COLO668 (cell line): ENCODE measurements at regions not wholly inside any gene's neighbourhood (a gene's known extent, or its start where the extent isn't known, plus 50 kb on each side); places are given as distances from the start of the nearest gene placed in this dataset.
A peak's percentile ranks its signal among the peaks of the same experiment; 100 is the strongest.

Experiments
- DNase-seq: peaks from one replicate; lab custom pipeline; 2025; ENCODE audit not compliant: unreplicated experiment; lab: John Stamatoyannopoulos, UW

DNA sequence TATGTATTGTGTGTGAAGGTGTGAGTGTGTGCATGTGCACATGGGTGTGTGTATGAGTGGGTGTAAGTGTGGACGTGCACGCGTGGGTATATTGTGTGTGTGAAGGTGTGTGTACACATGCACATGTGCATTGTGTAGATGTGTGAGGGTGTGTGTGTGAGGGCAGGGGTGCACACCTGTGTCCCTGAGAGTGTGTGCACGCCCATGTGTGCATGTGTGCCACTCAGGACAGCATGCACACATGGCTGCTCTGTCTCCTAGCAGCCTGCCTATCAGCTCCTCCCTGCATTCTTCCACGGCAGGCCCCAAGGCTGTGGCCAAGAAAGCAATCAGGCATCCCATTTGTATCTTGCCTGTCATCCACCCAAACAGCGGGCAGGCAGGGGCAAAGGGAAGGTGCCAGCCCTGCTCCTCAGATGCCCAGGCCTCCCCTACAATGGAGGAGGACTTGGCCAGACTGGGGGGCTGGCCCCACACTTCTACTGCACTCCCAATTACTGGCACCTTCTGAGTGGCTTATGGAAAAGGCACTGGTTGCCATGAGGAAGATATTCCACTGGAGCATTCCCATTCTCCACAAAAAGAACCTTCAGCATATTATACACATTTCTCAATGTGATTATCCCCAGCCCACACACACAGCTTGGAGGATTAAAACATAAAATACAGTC is 380.4 kb upstream of the ZMIZ1 start:
- no peak for DNase-seq

DNA sequence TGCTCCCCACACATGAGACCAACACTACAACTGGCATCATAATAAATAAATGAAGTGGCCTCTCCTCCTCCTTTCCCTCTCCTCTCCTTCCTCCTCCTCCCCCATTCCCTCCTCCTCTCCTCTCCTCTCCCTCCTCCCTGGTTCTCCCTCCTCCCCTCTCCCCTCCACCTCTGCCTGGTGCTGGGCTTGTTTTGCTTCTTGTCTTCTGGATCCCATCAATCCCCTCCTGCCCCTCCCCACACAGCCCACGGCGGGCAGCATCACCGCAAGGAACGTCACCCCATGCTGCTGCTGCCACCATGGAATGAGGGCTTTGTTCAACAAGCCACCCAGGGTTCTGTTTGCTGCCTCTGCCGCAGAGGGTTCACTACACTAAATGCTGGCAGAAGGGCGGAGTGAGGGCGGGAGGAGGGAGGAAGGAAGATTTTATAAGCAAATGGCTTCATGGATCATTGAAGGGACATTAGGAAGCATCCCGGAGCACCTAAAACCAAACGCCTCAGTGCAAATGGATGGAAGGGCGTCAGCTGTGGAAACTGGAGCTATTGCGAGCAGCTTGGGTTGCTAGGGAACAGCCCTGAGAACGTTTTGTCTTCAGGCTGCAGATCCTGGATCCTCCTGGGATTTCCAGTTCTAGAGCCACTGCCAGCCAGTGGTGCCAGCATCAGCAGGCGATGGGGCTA is 379.7 kb upstream of the ZMIZ1 start:
- DNase-seq = peak; percentile 44

DNA sequence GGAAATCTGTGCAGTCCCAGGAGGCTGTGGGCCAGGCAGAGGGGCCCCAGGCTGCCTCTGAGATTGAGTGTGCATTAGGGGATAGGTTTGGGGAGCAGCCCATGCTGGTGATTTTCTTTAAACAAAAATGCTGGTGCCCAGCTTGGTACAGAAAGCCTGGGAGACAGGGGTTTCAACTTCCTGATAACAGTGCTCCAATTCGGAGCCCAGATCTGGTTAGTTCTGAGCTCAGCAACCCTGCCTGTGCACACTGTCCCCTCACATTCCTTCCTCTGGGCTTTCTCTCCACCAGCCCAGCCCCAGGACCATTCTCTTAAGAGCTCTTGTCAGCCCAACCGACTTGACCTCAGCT is 379.2 kb upstream of the ZMIZ1 start:
- DNase-seq = no peak

DNA sequence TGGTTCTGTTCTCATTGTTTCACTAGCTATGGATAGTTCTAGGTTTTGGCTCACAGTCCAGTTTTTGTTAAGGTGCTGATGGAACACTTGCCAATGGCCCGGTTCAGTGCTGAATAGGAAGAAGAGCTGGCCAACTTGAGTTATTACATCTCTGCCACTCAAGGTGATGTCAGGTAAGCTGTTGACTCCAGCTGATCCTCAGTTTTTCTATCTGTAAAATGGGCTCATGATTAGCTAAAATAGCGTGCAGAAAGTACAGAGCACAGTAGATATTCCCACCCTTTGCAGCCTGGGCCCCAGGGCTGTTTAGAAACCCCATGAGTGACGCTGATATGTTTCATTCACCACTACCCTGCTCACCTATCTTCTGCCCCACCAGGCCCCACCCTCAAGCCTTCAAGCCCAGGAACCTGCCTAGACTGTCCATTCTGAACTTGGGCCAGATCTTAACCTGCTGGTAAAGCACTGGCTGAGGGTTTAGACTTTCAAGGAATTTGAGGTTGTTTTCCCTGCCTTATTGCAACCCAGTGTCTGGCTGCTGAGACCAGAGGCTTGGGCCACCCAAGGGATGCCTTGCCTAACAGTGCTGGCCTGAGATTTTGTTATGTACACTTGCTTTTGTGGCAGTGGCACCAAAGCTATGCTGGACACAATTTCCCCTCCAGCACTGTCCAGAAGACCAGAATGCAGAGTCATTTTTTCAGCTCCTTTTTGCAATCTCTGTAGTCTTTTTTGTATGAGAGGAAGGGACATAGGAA is 378.2 kb upstream of the ZMIZ1 start:
- no peak for DNase-seq

DNA sequence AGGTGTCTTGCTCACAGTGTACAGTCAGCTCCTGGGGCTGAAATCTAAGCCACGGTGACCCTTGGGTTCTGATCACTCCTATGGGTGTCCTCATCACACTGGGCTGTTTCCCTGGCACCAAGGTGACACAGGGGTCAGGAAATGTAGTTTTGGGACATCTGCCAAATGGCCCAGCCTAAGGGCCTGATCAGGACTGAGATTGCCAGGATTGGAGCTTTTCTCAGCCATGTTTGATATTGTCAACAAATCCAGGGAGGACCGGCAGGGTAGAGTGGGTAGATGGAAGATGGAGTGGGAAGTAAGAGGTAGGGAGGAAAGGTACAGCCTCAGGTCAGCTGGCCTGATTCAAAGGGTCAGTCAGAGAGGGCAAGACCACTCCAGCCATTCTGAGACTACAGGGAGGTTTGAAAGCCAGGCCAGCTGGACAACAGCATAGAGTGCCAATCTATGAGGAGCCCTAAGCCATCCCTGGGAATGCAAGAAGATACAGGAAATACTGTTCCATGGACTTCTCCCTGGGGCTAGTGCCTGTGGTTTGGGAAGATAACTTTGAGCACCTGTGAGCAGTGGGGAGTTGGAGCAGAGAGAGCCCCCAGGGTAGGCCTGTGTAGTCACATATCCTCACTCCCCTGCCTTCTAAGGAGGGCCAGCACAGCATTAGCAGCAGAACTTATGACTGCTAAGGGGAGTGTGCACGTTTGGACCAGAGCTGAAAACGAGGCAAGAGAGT is 377.3 kb upstream of the ZMIZ1 start:
- DNase-seq = no peak

DNA sequence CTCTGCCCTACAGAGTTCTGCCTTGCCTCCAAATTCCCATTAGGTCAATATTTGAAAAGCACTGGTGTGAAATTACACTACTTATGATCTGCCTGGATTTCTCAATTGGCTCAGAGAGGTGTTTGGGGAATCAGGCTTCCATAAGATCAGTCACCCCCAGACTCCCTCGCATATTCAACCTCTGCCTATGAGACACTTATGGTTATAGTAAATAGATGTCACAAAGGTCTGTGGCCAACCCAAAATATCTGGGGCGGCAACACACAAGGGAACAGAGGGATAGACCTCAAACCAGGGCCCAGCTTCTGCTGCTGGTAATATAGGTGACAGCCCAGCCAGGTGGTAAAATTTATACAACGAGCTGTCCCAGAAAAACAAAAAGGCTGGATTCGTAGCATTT is 376.7 kb upstream of the ZMIZ1 start:
- DNase-seq = no peak

DNA sequence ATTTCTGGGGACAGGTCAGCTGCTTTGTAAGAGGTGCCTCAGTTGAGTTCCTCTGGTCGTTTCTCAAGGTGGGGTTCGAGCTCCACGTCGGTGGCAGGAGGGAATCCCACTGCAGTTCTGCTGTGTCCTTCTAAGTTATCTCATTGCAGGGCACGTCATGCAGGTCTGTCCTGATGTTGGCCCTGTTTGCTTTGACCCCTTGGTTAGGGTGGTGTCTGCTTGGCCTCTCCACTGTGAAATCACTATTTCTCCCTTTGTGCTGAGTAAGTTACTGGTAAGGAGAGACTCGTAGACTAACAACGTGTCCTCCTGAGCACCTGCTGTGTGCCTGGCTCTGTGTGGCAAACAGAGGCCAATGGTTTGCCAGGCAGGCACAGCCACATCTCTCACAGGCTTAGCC is 372.9 kb upstream of the ZMIZ1 start:
- no peak for DNase-seq

DNA sequence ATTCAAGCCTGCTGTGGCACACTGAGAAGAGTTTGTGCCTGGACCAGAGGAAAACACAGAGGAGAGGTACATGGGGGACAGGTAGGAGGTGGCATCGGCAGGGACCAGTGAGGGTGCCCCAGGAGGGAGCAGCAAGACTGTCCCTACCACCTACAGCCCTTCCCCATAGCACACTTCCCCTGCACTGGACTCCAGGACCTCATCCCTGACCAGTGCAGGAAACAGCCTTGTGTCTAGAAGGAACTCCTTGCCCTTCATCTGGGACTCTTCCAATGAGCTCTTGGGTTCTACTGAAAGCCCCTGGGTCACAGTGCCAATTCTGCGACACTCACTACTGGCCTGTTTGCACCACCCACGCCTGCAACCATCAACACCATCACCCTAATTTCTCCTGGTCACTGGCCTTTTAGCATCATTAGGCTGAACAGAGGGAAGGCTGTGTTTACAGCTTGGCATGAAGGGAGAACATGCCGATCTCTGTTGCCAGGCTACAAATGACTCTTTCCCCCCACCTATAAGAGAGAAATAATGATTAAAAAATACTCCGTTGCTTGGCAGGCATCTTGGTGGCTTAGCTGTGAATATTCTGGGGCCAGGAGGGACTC is 371.9 kb upstream of the ZMIZ1 start:
- DNase-seq = no peak

DNA sequence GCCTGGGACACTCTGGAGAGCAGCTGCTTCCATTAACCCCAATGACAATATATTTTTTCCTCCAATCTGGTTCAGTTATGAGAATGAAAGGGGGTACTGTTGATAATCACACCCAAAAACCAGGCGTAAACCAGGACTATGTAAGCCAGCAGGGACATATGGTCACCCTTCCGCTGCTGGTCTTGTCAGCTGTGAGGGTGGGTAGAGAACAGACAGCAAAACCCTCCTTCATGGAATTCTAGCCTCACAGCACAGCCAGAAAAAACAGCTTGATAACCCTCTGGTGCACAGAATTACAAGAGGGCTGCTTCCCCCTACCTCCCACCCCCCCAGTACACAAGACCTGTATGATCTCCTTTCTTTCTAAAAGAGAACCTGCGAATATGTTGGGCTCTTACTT is 368.8 kb upstream of the ZMIZ1 start:
- no peak for DNase-seq

DNA sequence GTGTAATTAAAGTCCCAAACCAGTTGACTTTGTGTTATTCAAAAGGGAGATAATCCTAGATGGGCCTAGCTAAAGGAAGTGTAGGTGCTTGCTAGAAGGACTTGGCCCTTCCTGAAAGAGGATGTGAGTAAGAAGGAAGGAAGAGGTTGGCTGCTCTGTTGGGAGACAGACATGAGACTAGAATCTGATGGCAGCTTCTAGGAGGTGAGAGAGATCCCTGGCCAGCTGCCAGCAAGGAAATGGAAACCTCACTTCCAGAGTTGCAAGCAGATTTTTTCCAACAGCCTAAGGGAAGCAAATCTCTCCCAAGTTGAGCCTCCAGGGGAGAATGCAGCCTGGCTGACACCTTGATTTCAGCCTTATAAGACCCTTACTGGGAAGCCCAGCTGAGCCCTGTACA is 368.4 kb upstream of the ZMIZ1 start:
- DNase-seq = no peak

DNA sequence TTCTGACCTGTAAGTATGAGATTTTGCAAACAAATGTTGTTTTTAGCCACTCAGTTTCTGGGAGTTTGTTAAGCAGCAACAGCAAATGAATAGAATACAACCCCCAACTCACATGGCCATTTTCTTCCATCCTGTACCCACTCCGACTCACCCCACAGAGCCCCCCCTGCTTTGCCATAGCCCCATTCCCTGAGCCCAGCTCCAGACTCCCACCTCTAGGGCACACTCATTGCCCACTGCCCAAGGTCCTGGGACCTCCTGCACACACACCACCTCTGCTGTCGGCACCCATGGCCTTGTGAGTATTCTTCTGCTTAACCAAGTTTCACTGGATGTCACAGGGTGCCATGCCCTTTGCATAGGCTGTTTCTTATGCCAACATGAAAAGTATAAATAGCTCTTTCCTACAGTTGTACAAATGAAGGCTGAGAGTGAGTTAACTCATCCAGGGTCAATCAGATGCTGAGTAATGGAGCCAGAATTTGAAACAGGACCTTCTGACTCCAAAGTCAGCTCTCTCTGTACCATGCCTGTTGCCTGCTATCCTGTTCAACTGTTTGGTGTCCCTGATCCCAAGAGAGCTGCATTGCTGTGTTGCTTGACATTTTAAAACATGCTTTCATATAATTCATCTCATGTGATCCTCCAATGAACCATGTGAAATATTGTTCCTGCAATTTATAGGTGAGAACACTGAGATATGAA is 367.8 kb upstream of the ZMIZ1 start:
- no peak for DNase-seq

DNA sequence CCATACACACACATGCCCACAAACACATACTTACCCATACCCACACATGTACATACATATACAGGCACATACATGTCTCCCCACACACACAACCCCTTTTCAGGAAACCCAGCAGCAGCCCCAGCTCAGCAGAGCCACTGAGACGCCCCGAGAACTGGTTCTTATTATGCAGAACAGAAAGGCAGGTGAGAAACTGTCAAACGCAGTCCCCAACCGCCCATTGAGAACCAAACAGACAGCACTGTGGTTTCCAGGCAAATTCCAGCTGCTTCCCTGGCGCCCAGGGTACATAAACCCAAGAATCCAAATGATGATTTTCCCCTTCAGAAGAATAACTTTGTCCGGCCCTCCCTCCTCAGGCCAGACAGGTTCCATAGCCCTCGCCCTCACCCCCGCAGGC is 366.6 kb upstream of the ZMIZ1 start:
- no peak for DNase-seq

DNA sequence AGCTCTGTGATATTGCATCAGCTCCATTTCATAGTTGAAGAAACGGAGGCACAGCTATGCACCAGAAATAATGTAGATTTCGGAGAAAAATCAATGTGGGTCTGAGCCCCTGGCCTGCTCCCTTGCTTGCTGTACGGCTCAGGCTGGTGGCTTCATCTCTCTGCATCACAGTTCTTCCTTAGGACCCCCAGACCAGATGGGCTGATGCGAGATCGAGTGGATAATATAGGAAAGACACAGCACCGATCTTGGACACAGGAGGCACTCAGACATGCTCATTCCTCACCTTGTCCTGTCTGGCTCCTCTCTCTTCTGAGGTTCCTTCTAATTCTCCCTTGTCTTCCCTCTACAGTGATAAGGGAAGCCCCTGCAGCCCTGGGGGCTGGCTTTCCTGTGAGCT is 365.9 kb upstream of the ZMIZ1 start:
- DNase-seq = no peak

DNA sequence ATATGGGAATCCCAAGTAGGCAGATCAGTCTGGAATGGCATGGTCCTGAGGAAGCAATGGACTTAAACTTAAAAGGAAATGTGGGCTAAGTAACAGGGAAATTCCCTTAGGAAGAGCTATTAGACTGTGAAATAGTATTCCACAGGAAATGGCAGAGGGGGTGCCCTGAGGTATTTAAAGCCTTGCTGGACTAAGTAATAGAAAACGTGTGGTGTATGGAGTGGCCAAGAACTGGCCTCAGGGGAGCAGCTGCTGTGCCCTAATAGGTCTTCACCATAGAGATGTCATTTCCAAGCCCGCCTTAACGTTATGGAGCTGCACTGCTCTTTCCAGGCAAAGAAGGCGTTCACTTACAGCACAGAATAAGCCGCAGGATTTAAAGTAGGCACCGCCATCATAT is 365.2 kb upstream of the ZMIZ1 start:
- no peak for DNase-seq

DNA sequence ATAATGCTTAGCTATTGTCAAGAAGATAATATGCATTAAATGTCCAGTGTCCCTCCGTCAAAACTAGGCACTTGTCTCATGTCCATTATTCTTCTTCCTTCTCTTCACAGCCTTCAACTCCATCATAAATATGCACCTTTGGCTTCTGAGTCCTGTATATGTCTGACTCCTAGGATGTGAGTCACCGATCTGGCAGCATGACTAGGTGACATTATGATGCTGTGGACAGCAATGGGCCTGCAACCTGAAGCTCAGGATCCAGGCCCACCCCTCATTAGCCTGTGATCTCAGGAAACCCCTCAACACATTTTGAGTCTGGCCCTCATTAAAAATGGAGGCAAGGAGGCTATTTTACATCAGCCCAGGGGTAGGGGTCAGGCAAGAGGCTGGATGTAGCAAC is 362.5 kb upstream of the ZMIZ1 start:
- DNase-seq = no peak

DNA sequence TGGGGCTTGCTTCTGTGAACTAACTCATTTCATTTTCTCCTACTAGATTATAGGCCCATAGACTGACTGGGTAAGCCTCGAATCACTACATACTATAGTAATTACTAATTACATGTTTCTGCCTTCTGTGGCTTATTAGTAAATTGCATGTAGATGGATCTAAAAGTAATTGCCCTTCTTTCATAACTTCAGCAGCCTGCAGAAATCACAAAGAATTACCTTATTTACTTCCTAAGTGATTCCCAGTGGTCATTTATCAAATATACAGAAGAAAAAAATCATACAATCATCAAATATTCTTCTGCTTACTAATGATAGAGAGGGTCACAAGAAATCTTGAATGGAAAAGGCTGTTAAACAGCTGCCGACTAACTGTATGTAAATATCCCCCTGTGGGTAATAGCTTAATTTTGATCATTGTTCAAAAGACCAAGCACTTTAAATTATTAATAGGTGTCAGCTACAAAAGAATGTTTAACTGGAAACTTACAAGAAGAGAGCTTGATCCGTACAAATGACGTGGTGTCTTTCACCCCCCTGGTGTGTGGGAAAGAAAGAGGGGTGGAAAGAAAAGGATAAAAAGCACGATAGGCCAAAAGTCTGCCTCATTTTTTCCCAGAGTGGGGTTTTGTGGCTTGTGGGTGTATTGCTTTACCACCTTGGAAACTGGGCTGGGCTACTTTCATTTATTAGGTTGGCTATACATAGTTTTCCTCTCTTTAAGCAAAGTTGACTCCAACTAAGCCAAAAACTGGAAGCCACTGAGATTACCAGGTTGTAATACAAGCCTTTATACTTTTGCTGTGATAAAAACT is 361.8 kb upstream of the ZMIZ1 start:
- no peak for DNase-seq

DNA sequence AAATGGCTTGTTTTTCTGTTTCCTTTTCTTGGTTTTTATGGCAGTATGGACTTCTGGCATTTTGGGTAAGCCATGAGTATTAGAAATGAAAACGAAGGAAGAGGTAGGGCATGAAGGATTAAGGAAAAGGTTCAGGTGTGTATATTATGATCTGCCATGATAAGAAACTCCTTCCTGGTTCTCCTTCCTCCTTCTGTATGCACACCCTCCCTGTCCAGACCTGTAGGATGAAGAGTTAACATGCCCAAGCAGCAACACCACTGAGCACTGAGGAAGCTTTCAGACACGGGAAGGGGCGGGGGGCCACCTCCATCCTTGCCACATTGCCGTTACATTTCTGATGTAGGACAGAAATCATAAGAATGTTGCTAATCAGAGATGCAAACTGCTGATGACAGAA is 361.0 kb upstream of the ZMIZ1 start:
- no peak for DNase-seq

DNA sequence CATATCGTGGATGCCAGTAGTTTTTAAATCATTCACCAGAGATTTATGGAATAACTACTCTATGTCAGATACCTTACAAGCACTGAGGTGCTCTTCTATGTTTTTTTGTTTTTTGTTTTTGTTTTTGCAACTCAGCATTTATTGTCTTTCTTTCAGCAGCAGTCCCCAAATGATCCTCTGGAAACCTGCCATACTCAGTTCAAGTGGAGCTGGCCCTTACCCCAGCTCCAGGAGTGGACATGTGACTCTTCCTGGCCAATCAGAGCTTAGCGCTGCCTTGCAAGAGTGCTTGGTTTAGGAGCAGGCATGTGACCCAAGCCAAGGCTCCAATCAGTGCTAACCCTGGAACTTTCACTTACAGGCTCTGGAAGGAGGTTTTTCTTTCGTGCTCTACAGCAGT is 356.6 kb upstream of the ZMIZ1 start:
- no peak for DNase-seq

DNA sequence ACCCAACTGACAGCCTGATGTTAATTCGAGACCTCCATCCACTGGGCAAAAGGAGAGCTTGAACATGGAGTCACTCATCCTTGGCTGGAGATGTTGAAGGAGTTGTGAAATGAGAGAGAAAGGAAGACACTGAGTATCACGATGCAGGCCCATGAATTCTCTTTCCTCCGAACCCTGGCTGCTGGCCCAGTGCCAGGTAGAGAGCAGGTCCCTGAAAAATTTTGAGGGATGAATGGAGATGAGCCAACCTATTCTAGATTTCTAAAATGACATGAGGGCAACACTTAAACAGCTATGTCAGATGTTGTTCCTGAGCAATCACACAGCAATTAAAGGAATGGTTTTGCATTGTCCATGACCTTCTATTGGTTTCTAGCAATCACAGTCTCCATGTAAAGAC is 355.1 kb upstream of the ZMIZ1 start:
- DNase-seq = no peak

DNA sequence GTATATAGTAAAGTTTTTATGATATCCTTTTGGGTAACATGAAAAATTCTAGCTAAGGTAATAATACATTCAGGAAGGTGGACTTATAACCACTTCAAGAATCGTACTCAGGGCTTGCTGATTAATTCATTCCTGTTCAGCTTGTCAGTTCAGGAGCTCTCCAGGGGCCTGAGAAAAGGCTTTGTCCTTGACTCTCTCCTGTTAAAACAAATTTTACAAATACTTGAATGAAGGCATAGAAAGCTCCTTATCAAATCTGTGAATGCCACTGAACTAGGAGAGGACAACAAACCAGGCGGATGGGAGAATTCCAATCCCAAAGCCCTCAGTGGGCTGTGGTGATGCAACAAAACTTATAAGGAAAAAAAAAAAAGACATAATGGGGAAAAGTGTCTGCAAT is 354.5 kb upstream of the ZMIZ1 start:
- DNase-seq = no peak
